ENCODE measurements at regions not wholly inside any gene's neighbourhood (a gene's known extent, or its start where the extent isn't known, plus 50 kb on each side); places are given as distances from the start of the nearest gene placed in this dataset.
A peak's percentile ranks its signal among the peaks of the same experiment; 100 is the strongest.

- H3K27me3 ChIP-seq (ENCODE audit: insufficient read depth, low read length), result no peaks in the 10 kb centered on the region
- no peaks in the 10 kb centered on the region for H3K9me3 ChIP-seq (ENCODE audit: low read depth, low read length)
- no peak overlapping the region for H3K27ac ChIP-seq (ENCODE audit: low read depth, low read length)
- no peaks in the 10 kb centered on the region for H3K79me2 ChIP-seq (ENCODE audit: insufficient read depth, low read length)
- no peak overlapping the region for H3K4me2 ChIP-seq (ENCODE audit: insufficient read depth, low read length)
- DNase-seq (ENCODE audit: insufficient read length, low spot score, missing footprints), result no peak
- no peaks in the 10 kb centered on the region for H4K20me1 ChIP-seq (ENCODE audit: insufficient read depth, low read length)
- H2AFZ ChIP-seq (ENCODE audit: low read length), result no peak overlapping the region
- H3K4me3 ChIP-seq (ENCODE audit: insufficient read depth, low read length), result no peak overlapping the region
- TF ChIP-seq CTCF (IDR thresholded peaks at IDR 0.05; ENCODE audit: extremely low read depth, low read depth, low read length), result no peak
- no peaks in the 10 kb centered on the region for H3K36me3 ChIP-seq (ENCODE audit: insufficient read depth, low read length)
- no peaks in the 10 kb centered on the region for H3K4me1 ChIP-seq (ENCODE audit: insufficient read depth, low read length)
Measured at GRCh38 chr7:42587806-42588205, 324.1 kb downstream of the C7orf25 start.

GRCh38 chr7:42580061-42580460 is 331.8 kb downstream of the C7orf25 start:
- no peaks in the 10 kb centered on the region for H3K4me1 ChIP-seq (ENCODE audit: insufficient read depth, low read length)
- H4K20me1 ChIP-seq (ENCODE audit: insufficient read depth, low read length), result no peaks in the 10 kb centered on the region
- no peak for TF ChIP-seq CTCF (IDR thresholded peaks at IDR 0.05; ENCODE audit: extremely low read depth, low read depth, low read length)
- H3K36me3 ChIP-seq (ENCODE audit: insufficient read depth, low read length), result no peaks in the 10 kb centered on the region
- no peak for DNase-seq (ENCODE audit: insufficient read length, low spot score, missing footprints)
- H3K4me3 ChIP-seq (ENCODE audit: insufficient read depth, low read length), result no peak overlapping the region
- no peak overlapping the region for H2AFZ ChIP-seq (ENCODE audit: low read length)
- H3K27me3 ChIP-seq (ENCODE audit: insufficient read depth, low read length), result peaks cover 12% of the 10 kb centered on the region
- H3K9me3 ChIP-seq (ENCODE audit: low read depth, low read length), result peaks cover 8% of the 10 kb centered on the region
- H3K79me2 ChIP-seq (ENCODE audit: insufficient read depth, low read length), result no peaks in the 10 kb centered on the region
- H3K27ac ChIP-seq (ENCODE audit: low read depth, low read length), result no peak overlapping the region
- H3K4me2 ChIP-seq (ENCODE audit: insufficient read depth, low read length), result no peak overlapping the region

DNA sequence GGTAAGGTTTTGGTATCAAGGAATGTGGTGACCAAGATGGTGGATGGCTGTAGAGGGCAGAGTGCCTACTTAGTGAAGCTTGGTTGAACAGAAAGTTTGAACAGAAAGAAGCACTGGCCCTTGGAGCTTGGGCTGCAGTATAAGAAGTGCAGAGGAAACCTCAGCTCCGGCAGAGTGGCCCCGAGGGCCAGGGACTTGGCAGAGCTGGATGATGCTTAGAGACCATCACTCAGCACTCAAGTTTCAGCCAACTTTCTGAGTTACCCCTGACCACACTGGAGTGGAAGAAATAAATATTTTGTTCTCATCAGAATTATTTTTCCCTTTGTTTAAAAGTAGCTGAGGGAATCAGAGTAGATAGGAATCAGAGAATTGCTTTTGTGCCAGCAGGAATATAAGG is 336.7 kb downstream of the C7orf25 start:
- no peak for DNase-seq (ENCODE audit: insufficient read length, low spot score, missing footprints)
- peaks cover 8% of the 10 kb centered on the region for H3K9me3 ChIP-seq (ENCODE audit: low read depth, low read length)
- H2AFZ ChIP-seq (ENCODE audit: low read length), result peak overlapping the region; percentile 39
- no peaks in the 10 kb centered on the region for H4K20me1 ChIP-seq (ENCODE audit: insufficient read depth, low read length)
- H3K4me3 ChIP-seq (ENCODE audit: insufficient read depth, low read length), result no peak overlapping the region
- H3K27me3 ChIP-seq (ENCODE audit: insufficient read depth, low read length), result peaks cover 12% of the 10 kb centered on the region
- no peaks in the 10 kb centered on the region for H3K36me3 ChIP-seq (ENCODE audit: insufficient read depth, low read length)
- H3K79me2 ChIP-seq (ENCODE audit: insufficient read depth, low read length), result no peaks in the 10 kb centered on the region
- H3K4me1 ChIP-seq (ENCODE audit: insufficient read depth, low read length), result no peaks in the 10 kb centered on the region
- peak overlapping the region; percentile 27 for H3K4me2 ChIP-seq (ENCODE audit: insufficient read depth, low read length)
- TF ChIP-seq CTCF (IDR thresholded peaks at IDR 0.05; ENCODE audit: extremely low read depth, low read depth, low read length), result no peak
- H3K27ac ChIP-seq (ENCODE audit: low read depth, low read length), result no peak overlapping the region

- Histone ChIP-seq H3K4me1 (ENCODE audit: insufficient read depth, low read length) (no peaks in the 10 kb centered on the region), H2AFZ (ENCODE audit: low read length) (peak overlapping the region; percentile 39), H3K4me2 (ENCODE audit: insufficient read depth, low read length) (peak overlapping the region; percentile 27), H3K79me2 (ENCODE audit: insufficient read depth, low read length) (no peaks in the 10 kb centered on the region), H3K36me3 (ENCODE audit: insufficient read depth, low read length) (no peaks in the 10 kb centered on the region), H3K4me3 (ENCODE audit: insufficient read depth, low read length) (no peak overlapping the region), H3K27me3 (ENCODE audit: insufficient read depth, low read length) (peaks cover 12% of the 10 kb centered on the region), H3K27ac (ENCODE audit: low read depth, low read length) (no peak overlapping the region), H3K9me3 (ENCODE audit: low read depth, low read length) (peaks cover 8% of the 10 kb centered on the region), H4K20me1 (ENCODE audit: insufficient read depth, low read length) (no peaks in the 10 kb centered on the region)
- DNase-seq (ENCODE audit: insufficient read length, low spot score, missing footprints), result no peak
- peak; percentile 44 for TF ChIP-seq CTCF (IDR thresholded peaks at IDR 0.05; ENCODE audit: extremely low read depth, low read depth, low read length)
Measured at GRCh38 chr7:42574685-42575084, 337.2 kb downstream of the C7orf25 start.
